UCSD-AML1 (cell line): ENCODE measurements at regions not wholly inside any gene's neighbourhood (a gene's known extent, or its start where the extent isn't known, plus 50 kb on each side); places are given as distances from the start of the nearest gene placed in this dataset.
A peak's percentile ranks its signal among the peaks of the same experiment; 100 is the strongest.

ENCODE experiments used
- DNase-seq: peaks from one replicate; lab custom pipeline; 2025; ENCODE audit not compliant: unreplicated experiment; lab: John Stamatoyannopoulos, UW

DNA sequence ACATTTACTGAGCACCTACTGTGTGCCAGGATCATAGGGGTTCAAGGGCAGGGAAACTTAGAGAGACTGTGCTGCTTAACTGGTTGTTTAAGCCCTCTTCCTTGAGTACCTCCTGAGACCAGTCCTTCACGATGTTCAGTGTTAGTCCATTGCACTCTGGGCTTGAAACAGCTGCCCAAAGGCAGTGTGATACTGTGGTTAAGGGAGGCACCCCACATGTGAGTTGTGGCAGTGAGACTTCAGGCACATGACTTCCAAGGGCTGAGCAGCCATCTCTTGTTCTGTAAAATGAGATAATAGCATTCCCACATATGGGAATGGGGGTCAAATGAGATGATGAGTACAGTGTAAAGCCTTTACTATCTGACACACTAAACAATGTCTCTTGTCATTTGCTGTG is 75.1 kb downstream of the LINGO1 start:
- DNase-seq = no peak

DNA sequence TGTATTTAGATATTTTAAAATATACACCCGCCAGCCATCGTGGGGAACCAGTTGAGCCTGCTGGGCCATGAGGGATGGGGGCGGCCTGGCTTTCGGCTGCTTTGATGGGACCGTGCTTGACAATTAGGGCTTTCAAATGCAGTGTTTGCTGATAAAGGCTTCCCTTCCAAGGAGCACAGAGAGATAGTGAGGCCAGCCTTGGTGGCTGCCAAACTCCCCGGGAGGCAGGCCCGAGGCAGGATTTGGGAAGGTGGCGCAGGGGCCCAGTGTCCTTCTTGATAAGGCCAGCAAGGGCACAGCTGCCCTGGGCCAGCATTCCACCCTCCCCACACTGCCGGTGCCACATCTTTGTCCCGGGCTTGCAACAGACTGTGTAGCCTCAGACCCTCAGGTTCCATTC is 75.6 kb downstream of the LINGO1 start:
- no peak for DNase-seq

DNA sequence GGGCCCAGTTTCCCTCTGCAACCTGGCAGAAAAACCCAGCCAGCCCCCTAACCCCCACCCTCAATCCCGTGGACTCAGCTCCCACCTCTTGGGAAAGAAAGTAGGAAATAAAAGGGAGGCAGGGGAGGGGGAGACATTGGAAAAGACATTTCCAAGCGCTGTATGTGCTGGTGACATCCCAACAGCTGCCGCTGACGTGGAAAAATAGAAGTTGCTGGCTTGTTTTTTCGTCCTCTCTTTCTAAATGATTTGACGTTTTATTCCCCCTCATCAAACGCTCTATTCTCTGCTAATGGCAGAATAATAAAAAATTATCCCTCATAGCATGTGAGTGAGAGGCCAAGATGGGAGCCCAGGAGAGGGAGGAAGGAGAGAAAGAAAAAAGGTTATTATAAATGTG is 76.1 kb downstream of the LINGO1 start:
- no peak for DNase-seq

DNA sequence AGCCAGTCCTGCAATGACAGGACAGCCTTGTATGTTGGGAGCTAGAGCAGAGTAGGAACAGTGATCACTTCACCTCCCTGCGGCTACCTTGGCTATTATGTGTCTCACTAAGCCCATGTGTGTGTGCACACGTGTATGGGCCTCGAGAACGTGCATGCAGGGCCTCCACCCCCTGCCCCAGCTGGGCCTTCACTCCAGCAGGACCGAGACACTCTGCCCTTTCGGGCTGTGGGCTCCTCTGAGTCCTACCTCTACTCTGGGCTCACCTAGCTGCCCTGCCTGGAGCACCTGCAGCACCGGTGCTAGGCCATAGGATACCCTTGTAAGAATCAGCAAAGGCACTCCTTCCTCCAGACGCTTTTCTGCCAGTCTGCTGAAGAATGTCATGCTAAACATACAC is 77.5 kb downstream of the LINGO1 start:
- DNase-seq = no peak

DNA sequence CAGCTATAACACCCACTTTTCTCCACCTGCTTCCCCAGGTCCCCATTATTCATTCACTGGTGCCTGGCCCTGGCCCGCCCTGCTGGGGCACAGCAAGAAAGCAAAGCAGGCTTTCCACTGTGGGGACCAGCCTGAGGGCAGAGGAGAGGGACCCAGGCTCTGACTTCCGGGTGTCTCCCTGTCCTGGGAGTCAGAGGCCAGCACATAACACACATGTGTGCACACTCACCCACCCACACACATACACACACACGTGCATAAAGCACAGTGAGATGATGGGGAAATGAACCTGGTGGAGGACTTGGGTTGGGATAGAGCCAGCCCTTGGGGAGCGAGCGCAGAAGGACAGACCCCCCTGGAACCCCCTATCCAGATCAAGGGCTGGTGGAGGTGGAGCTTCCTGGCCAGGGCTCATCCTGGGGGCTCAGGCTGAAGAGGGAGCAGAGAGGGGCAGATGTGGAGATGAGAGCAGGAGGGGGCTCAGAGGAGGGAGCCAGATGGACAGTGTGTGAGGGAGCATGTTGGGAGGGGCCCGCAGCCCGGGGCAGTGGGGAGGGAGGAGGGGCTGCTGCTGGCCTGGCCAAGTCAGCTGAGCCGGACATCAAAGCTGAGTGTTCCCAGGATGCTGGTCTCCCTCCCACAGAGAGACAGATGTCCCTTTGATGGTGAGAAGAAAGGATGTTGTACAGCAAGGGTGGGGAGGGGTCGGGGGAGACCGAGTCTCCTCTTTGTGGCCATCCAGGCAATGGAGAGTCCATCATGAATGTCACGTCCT is 78.2 kb downstream of the LINGO1 start:
- DNase-seq = no peak

DNA sequence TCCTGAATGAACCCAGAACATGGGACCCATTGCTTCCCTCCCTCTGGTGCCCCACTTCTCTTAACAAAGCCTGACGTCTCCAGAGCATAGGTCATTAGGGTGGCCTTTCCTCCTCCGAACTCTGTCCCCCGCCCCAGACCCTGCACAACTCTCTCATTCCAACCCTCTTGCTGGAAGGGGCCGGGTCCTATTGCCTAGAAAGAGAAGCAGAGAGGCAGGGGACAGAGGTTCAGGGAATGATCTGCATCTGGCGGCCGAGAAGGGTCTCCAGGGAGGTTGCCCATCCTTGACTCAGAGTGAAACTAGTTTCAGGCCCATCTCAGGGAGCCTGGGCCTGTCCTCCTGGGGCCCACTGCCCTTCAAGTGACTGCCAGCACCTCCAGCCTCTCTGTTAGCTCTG is 79.0 kb downstream of the LINGO1 start:
- DNase-seq = no peak

DNA sequence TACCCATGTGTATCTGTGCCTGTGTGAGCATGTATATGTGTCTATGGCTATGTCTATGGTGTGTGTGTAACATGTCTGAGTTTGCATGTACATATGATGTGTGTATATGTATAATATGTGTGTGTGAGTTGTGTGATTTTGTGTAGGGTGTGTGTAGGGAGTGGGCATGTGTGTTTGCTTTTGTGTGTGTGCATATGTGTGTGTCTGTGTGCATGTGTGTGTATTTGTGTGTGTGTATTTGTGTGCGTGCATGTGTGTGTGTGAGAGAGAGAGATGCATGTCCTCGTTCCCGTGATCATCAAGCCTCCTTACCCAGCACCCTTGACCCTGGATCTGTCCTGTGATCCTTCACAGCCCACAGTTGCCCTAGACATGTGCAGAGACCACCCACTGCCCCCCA is 79.5 kb downstream of the LINGO1 start:
- no peak for DNase-seq

DNA sequence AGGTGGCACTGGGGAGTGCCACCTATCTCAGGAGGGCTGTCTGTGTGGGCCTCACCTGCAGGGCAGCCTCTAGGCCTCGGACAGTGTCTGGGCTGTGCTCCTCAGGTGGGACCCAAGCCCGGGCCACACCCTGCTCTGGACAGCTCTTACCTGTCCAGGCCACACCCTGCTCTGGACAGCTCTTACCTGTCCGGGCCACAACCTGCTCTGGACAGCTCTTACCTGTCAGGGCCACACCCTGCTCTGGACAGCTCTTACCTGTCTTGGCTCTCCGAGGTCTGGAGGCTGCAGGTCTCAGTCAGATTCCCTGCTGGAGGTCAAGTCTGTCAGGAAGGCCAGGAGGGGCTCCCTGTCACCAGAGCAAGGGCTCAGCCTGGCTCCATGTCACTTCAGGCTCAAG is 80.6 kb downstream of the LINGO1 start:
- no peak for DNase-seq

DNA sequence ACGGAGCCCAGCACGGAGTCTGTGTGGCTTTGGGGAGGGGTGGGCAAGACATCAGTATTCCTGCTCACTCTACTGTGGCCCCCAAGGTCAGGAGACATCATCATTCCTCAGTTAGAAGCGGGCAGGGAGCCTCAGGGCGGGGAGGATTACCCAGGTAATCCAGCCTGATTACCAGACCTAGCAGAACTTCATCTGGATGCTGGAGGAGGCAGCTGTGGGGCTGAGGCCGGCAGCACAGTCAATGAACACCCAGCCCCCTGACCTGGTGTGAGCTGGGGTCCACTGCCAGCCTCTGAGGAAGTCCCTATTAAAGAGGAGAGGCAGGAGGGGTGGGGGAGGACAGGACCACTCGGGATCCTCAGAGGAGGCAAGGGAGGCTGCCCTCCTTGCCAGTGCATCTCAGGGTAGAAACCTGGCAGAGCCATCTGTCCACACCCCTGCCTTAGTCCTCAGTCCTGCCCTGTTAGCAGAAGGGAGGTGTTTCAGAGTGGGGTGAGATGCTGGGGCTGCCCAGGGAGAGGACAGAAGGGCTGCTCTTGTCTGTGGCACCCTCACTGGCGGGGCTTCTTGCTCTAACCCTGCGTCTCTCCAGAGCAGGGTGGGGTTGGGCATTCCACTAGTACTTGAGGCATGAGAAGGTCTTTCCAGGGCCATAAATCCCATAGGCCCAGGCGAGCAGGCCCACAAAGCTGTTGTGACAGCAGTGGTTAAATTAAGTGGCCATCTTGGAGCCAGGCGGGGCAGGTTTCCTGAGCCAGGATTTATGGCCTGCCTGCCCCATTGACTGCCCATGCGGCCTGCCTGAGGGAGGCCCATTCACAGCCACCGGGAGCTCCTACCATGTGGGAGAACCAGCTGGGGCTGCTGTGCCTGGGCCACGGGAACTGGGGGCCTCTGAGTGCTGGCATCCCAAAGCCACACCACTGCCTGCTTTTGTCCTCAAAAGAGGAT is 82.1 kb downstream of the LINGO1 start:
- DNase-seq = no peak

DNA sequence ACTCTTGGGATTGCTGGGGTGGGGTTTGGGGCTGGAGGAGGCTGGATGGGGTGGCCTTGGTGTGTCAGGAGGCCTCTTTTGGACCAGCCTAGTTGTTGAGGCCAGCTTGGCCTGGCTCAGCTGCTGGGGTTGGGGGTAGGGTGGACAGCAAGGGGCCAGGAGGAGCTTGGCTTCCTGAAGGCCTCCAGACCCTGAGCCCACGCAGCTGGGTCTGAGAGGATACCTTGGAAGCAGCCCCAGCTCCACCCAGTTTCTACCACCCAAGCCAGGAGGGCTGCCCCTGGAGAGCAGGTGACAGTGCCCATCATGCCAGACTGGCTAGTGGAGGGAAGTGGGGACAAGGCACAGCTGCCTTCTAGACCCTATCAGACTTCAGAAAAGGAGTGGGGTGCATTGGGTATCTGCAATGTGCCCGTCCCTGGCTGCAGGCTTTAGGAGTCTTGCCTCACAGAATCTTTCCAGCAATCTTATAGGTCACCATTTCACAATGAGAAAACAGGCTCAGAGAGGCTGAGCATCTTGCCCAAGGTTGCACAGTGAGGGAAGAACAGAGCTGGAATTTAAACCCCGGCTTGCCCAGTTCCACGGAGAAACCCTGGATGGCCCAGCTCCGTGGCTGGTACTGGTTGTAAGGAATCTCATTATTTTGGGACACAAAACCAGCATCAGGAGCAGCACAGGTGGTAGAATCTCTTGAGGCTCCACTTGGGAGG is 83.0 kb downstream of the LINGO1 start:
- DNase-seq = no peak

DNA sequence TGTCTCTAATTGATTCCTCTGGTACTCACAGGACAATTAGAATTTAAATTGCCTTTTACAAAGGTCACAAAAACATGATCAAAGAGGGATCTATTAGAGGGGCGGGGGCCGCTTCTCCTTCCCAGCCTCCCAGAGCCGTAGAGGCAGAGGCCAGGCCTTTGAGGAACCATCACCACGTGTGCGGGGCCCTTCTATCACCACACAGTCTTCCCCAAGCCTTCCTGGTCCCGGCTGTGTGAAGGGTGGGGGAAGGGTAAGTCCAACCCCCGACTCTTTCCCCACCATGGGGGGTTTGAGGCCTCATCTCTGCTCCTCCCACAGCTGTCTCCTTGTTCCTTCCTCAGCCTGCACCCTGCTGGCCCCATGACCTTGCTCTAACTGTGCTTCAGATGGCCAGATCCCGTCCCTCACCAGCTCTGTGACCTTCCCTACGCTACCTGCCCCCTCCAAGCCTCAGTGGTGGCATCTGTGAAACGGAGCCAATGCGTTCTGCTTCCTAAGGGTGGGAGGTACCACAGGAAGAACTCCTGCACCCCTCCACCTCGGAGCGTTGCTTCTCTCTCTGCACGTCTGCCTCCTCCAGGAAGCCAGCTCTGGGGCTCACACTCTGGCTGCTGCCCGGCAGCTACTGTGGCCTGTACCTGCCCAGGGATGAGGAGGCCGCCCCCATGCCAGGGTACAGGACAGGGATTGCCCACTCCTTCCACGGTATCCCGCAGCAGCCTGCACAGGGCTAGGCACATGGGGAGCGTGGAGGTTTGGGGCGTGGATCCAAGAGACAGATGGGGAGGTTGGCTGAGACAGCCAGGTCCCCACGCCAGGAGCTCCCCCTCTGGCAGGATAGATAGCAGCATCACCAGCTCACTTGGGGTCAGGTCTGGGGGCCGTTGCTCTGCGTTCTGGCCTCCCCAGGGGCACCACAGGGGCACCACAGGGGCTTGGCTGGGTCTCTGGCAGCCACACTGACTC is 83.8 kb downstream of the LINGO1 start:
- peak; percentile 43 for DNase-seq

DNA sequence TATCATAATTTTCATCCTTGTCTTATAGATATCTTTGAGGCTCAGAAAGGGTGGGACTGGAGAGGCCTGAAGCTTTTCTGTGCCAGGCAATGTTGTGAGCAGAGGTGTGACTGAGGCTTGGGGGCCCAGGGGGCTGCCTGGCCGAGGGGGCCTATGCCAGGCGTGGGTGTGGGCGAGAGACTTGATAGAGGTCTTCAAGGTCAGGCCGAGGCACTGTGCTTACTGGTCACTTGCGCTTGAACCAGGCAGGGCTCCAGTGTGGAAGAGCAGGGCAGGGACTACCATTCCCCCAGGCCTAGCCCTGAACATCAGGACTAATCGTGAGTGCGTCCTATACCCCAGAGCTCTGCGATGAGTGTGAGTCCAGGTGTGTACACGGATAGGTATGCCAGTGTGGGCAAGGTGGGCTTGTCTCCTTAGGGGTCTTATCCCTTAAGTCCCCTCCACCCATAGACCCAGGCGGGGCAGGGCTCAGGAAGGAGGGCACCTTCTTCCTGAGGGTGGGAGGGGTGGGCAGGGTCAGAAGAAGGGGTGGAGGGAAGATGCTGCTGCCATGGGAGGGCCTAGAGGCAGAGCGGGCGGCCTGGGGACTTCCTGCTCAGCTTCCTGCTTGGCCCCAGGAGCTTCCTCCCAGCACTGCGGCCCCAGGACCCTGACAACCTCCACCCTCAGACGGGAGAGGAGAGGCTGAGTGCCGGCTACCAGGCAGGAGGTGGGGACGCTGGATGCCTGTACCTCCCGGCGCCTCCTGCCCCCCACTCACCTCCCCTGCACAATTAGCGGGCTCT is 84.7 kb downstream of the LINGO1 start:
- peak; percentile 56 for DNase-seq

DNA sequence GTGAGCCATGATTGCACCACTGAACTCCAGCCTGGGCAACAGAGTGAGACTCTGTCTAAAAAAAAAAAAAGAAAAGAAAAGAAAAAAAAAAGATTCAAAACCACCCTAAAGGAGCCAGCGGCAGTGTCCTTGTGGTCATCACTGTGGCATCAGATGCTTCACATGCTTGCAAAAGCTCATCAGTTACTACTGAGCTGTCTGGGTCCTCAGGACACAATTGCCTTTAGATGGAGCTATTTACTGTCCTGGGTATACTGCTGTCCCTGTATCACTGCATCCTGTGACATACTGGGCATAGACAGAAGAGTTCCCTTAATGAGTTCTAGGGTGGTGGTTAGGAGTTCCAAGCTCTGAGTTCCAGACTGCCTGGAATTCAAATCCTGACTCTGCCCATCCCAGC is 85.8 kb downstream of the LINGO1 start:
- no peak for DNase-seq

DNA sequence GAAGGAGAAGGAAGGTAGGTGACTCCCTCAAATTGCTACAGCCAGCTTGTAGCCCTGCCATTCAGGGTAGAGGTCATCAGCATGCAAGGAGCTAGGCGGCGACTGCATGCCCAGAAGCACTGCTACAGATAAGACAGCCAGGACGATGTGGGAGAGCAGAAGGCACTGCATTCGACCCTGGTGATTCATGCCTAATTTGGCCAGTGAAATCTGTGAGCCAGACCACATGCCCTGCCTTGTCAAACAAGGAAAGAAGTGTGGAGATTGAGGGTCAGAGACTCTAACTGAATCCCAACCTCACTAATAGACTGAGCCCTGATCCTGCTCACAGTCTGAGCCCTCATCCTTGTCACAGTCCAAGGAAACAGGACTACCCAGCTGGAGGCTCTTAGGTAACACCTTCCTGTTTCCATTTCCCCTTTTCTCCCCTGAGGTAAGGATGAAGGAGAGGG is 86.6 kb downstream of the LINGO1 start:
- peak; percentile 52 for DNase-seq

DNA sequence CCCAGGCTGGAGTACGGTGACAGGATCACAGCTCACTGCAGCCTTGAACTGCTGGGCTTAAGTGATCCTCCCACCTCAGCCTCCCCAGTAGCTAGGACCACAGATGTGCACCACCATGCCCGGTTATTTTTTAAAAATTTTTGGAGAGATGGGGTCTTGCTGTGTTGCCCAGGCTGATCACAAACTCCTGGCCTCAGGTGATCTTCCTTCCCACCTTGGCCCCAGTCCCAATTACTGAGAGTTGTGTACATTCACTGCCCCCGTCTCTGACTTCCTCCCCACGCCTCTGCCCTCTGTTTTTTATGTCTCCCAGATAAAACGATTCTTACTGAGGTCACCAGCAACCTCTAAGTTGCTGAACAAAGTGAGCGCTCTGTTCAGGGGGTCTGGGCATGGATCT is 87.7 kb downstream of the LINGO1 start:
- DNase-seq = no peak

DNA sequence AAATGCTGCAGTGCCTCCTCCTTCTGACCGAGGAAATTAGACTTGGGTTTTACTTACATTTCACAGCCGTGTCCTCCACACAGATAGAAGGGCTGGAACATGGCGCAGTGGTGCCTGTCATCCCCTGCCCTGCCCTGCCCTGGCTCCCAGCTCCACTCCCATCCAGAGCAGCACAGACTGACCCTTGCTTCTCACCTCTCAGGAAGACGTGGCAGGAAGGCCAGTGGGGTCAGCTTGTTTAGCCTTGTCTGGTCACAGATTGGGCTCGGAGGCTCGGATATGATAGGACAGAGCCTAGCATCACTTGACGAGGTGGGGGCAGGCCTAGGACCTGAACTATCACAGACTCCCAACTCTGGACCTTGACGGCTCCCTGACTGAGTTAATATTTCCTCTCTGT is 88.5 kb downstream of the LINGO1 start:
- no peak for DNase-seq

DNA sequence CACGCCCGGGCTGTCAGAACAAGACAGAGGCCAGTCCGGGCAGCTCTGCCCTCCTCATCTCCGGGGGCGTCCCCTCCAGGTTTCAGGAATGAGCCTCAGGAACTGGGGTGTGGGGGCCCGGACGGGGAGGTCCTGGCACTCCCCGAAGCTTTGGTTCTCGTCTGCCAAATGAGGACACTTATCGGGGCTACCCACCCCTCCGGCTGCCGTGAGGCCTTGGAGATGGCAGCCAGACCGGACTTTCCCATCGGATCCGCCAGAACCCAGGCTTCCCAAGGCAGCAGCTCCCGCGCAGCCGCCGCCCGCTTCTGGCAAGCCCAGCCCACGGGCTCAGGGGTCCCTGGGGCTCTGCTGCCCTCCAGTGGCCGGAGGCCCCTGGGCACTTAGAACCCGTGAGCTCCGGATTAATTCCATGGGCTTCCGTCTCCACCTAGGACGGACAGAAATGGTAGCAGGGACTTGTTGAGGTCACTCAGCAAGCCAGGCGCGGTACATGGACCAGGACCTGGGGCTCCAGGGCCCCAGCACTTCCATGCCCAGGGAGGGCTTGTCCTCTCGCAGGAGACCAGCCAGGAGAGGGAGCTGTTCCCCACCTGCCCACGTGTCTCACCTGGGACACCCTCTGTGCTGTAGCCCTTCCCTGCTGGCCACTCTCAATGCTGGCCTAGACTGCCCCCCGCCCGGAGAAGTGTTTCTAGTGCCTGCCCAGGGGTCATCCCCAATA is 89.4 kb downstream of the LINGO1 start:
- peak; percentile 86 for DNase-seq

DNA sequence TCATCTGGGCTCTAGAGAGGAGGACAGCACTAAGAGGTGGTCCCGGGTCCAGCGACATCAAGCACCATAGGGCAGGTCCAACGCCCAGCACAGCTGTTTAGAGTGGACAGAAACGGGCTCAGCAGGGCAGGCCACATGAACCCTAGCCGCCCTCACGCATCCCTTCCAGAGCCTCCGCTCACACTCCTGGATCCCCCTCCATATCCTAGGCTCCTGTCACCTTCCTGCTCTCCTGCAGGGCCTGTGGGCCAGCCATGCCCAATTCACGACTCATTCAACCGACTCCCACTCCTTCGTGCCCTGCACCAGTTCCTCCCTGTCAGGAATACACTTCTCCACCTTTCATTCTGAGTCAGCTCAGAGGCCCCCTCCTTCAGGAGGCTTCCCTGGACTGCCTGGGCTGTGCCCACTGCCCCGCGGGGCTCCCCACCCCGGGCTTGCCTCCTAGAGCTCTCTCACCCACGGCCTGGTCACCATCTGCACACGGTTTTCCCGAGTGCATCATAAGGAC is 90.2 kb downstream of the LINGO1 start:
- no peak for DNase-seq
